AG04449 (cell line): ENCODE measurements at regions not wholly inside any gene's neighbourhood (a gene's known extent, or its start where the extent isn't known, plus 50 kb on each side); places are given as distances from the start of the nearest gene placed in this dataset.

Experiments
- CTCF ChIA-PET: fragments of 350-600 bp; formaldehyde crosslinking; extraction: SDS; loops from one replicate; lab custom pipeline; 2021; ENCODE audit warnings: antibody characterized with exemption; lab: Yijun Ruan, JAX
- POLR2A ChIA-PET: fragments of 400-600, 350-600 bp; formaldehyde crosslinking; extraction: SDS; loops from one replicate; lab custom pipeline; 2020; ENCODE audit warnings: antibody characterized with exemption, inconsistent platforms; lab: Yijun Ruan, JAX
- DNase-seq: peaks from one replicate; pipeline ENCODE4 v3.0.0-alpha.2; 2010; ENCODE audit warnings: low read depth, low spot score
- H3K4me3 ChIP-seq: 2 replicates; pipeline ENCODE4 v1.5.1; 2011; ENCODE audit warnings: low read depth, mild to moderate bottlenecking, control low read depth, low read length
- TF ChIP-seq, protein P1 (sequence below): IDR thresholded peaks from one replicate; pipeline ENCODE4 v1.5.1; 2011; ENCODE audit warnings: mild to moderate bottlenecking, moderate library complexity, low read length, control low read depth, inconsistent platforms; ENCODE audit not compliant: insufficient read depth; ENCODE audit errors: missing control alignments

- ChIA-PET CTCF (no interaction called here), POLR2A (no interaction called here)
- DNase-seq: no peak
- TF ChIP-seq, protein P1, sequence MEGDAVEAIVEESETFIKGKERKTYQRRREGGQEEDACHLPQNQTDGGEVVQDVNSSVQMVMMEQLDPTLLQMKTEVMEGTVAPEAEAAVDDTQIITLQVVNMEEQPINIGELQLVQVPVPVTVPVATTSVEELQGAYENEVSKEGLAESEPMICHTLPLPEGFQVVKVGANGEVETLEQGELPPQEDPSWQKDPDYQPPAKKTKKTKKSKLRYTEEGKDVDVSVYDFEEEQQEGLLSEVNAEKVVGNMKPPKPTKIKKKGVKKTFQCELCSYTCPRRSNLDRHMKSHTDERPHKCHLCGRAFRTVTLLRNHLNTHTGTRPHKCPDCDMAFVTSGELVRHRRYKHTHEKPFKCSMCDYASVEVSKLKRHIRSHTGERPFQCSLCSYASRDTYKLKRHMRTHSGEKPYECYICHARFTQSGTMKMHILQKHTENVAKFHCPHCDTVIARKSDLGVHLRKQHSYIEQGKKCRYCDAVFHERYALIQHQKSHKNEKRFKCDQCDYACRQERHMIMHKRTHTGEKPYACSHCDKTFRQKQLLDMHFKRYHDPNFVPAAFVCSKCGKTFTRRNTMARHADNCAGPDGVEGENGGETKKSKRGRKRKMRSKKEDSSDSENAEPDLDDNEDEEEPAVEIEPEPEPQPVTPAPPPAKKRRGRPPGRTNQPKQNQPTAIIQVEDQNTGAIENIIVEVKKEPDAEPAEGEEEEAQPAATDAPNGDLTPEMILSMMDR: no peak
- H3K4me3 ChIP-seq: no peak overlapping the region
Observed at GRCh38 chr7:82675396-82675795, 231.8 kb upstream of the CACNA2D1 start.

GRCh38 chr7:82674268-82674667, 230.7 kb upstream of the CACNA2D1 start:
- ChIA-PET POLR2A (no interaction called here), CTCF (no interaction called here)
- no peak overlapping the region for H3K4me3 ChIP-seq
- no peak for DNase-seq
- TF ChIP-seq, protein P1: no peak

DNA sequence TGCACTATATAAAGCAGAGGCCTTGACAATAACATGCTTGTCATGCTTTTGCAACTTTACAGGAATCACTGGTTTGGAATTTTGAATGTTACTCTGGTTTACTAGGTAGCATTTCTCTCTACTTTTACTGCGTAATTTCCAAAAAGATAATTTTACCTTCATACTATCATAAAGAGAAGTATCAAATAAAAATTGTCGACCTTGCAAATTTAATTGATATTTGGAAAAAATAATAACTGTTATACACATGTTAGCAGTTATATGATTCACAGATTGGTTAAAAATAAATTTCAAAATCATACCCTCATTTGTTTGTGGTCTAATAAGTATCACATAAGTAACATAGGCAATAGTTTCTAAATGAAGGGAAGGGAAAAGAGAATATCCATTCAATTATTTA, 228.5 kb upstream of the CACNA2D1 start:
- TF ChIP-seq, protein P1: no peak
- POLR2A ChIA-PET: no interaction called here
- CTCF ChIA-PET: no interaction called here
- no peak for DNase-seq
- H3K4me3 ChIP-seq: no peak overlapping the region

GRCh38 chr7:82669141-82669540, 225.6 kb upstream of the CACNA2D1 start:
- DNase-seq: no peak
- ChIA-PET CTCF (interaction anchor here (1.1 kb wide), 1 partner anchor 8 kb away, joined by 3 read pairs; no protein-coding TSS in a partner anchor), POLR2A (no interaction called here)
- TF ChIP-seq, protein P1: no peak
- no peak overlapping the region for H3K4me3 ChIP-seq

DNA sequence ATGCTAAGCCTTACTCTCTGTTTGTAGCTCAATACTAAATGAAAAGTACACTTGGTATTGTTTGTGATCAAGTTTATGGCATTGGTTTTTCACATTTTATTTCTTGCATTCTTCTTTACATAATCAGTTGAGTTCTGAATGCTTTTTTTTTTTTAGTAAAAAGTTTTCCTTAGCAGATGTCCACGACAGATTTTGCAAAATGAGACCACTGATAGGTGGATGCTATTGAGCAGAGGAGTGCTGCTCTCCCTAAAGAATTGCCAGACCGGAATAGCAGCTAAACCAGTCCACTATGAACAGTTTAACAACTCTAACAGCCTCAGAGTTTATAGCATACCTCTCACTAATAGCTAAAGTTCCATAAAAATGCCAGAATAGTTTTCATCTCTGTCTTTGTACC, 225.1 kb upstream of the CACNA2D1 start:
- TF ChIP-seq, protein P1: no peak
- H3K4me3 ChIP-seq: no peak overlapping the region
- POLR2A ChIA-PET: no interaction called here
- CTCF ChIA-PET: interaction anchor here (1.1 kb wide), 1 partner anchor 9 kb away, joined by 3 read pairs; no protein-coding TSS in a partner anchor
- no peak for DNase-seq

DNA sequence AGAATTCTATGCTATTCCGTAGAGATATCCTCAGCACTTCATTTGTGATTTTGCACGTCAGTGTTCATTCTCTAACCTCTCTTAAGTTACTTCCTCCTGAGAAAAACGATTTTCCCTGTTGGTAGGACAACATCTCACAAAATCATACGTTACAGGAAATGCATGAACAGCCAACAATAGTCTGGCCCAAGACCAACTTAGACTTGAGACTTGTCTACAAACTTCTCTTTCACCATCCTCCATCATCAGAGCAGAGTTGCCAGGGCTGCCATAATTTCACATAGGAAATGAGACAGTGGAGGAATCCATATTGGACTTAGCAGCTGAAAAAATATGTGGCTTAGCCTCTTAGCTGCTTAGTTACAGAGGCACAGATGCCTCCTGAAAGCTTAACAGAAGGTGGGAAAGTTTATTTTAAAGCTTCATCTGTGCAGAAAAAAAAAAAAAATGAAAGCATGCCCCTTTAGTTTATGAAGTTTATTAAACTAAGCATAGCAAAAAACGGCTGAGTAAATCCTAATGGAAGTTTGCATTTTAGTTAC, 222.5 kb upstream of the CACNA2D1 start:
- H3K4me3 ChIP-seq: no peak overlapping the region
- CTCF ChIA-PET: no interaction called here
- POLR2A ChIA-PET: no interaction called here
- DNase-seq: no peak
- TF ChIP-seq, protein P1: no peak
